Adipocyte (in vitro differentiated cells): ENCODE measurements at regions not wholly inside any gene's neighbourhood (a gene's known extent, or its start where the extent isn't known, plus 50 kb on each side); places are given as distances from the start of the nearest gene placed in this dataset.
A peak's percentile ranks its signal among the peaks of the same experiment; 100 is the strongest.

Source experiments
- DNase-seq: peaks from one replicate; pipeline ENCODE4 v3.0.0-alpha.2; 2015; ENCODE audit warnings: low read depth
- H3K27me3 ChIP-seq: replicated peaks from 2 replicates; pipeline ENCODE4 v1.7.0; 2013; ENCODE audit warnings: mild to moderate bottlenecking, low read length, moderate library complexity; ENCODE audit not compliant: control insufficient read depth, insufficient read depth
- H3K36me3 ChIP-seq: 2 replicates; pipeline ENCODE4 v1.7.0; 2013; ENCODE audit warnings: low read length, mild to moderate bottlenecking, moderate library complexity; ENCODE audit not compliant: control insufficient read depth, insufficient read depth, severe bottlenecking
- H3K4me1 ChIP-seq: 2 replicates; pipeline ENCODE4 v1.7.0; 2013; ENCODE audit warnings: mild to moderate bottlenecking, low read length, moderate library complexity; ENCODE audit not compliant: control insufficient read depth, insufficient read depth
- H3K4me3 ChIP-seq: 2 replicates; pipeline ENCODE4 v1.7.0; 2013; ENCODE audit warnings: mild to moderate bottlenecking, low read length, moderate library complexity
- H3K9ac ChIP-seq: 2 replicates; pipeline ENCODE4 v1.7.0; 2013; ENCODE audit warnings: mild to moderate bottlenecking, low read length, moderate library complexity
- H3K9me3 ChIP-seq: 2 replicates; pipeline ENCODE4 v1.7.0; 2013; ENCODE audit warnings: mild to moderate bottlenecking, low read length, moderate library complexity; ENCODE audit not compliant: control insufficient read depth

GRCh38 chr3:189096092-189096491 lies 75.7 kb upstream of the TPRG1 start:
- no peaks in the 10 kb centered on the region for H3K9me3 ChIP-seq
- no peak overlapping the region for H3K4me3 ChIP-seq
- H3K9ac ChIP-seq, result no peak overlapping the region
- no peaks in the 10 kb centered on the region for H3K27me3 ChIP-seq
- no peak for DNase-seq
- peaks cover 36% of the 10 kb centered on the region for H3K4me1 ChIP-seq
- H3K36me3 ChIP-seq, result no peaks in the 10 kb centered on the region

GRCh38 chr3:189099031-189099471 lies 72.7 kb upstream of the TPRG1 start:
- Histone ChIP-seq H3K4me1 (peaks cover 59% of the 10 kb centered on the region), H3K36me3 (peaks cover under 1% of the 10 kb centered on the region), H3K9me3 (no peaks in the 10 kb centered on the region), H3K27me3 (no peaks in the 10 kb centered on the region), H3K9ac (peak overlapping the region; percentile 90), H3K4me3 (peak overlapping the region; percentile 72)
- no peak for DNase-seq

- peaks cover 4% of the 10 kb centered on the region for H3K36me3 ChIP-seq
- H3K4me1 ChIP-seq, result peaks cover 61% of the 10 kb centered on the region
- H3K9me3 ChIP-seq, result no peaks in the 10 kb centered on the region
- peak overlapping the region; percentile 69 for H3K4me3 ChIP-seq
- no peaks in the 10 kb centered on the region for H3K27me3 ChIP-seq
- DNase-seq, result no peak
- peak overlapping the region; percentile 90 for H3K9ac ChIP-seq
Measured at GRCh38 chr3:189099505-189100290, 72.1 kb upstream of the TPRG1 start.

GRCh38 chr3:189100866-189101265 lies 70.9 kb upstream of the TPRG1 start:
- DNase-seq, result no peak
- Histone ChIP-seq H3K4me3 (peak overlapping the region; percentile 69), H3K36me3 (peaks cover 4% of the 10 kb centered on the region), H3K27me3 (no peaks in the 10 kb centered on the region), H3K9ac (peak overlapping the region; percentile 90), H3K4me1 (peaks cover 61% of the 10 kb centered on the region), H3K9me3 (no peaks in the 10 kb centered on the region)

- Histone ChIP-seq H3K4me3 (peak overlapping the region; percentile 69), H3K9me3 (no peaks in the 10 kb centered on the region), H3K36me3 (peaks cover 4% of the 10 kb centered on the region), H3K27me3 (no peaks in the 10 kb centered on the region), H3K4me1 (peaks cover 61% of the 10 kb centered on the region), H3K9ac (no peak overlapping the region)
- DNase-seq, result no peak
Measured at GRCh38 chr3:189101594-189101993, 70.2 kb upstream of the TPRG1 start.

GRCh38 chr3:189103208-189103607 lies 68.6 kb upstream of the TPRG1 start:
- no peaks in the 10 kb centered on the region for H3K9me3 ChIP-seq
- H3K9ac ChIP-seq, result no peak overlapping the region
- peaks cover 4% of the 10 kb centered on the region for H3K36me3 ChIP-seq
- no peaks in the 10 kb centered on the region for H3K27me3 ChIP-seq
- DNase-seq, result peak; percentile 22
- no peak overlapping the region for H3K4me3 ChIP-seq
- H3K4me1 ChIP-seq, result peaks cover 56% of the 10 kb centered on the region

- H3K9me3 ChIP-seq, result peaks cover 3% of the 10 kb centered on the region
- peak overlapping the region; percentile 39 for H3K9ac ChIP-seq
- no peaks in the 10 kb centered on the region for H3K27me3 ChIP-seq
- no peak overlapping the region for H3K4me3 ChIP-seq
- H3K36me3 ChIP-seq, result peaks cover 4% of the 10 kb centered on the region
- DNase-seq, result peak; percentile 31
- peaks cover 17% of the 10 kb centered on the region for H3K4me1 ChIP-seq
Measured at GRCh38 chr3:189108067-189108466, 63.7 kb upstream of the TPRG1 start.

- Histone ChIP-seq H3K4me1 (peaks cover 11% of the 10 kb centered on the region), H3K4me3 (no peak overlapping the region), H3K9ac (no peak overlapping the region), H3K27me3 (no peaks in the 10 kb centered on the region), H3K36me3 (peaks cover 4% of the 10 kb centered on the region), H3K9me3 (peaks cover 3% of the 10 kb centered on the region)
- DNase-seq, result no peak
Measured at GRCh38 chr3:189108735-189109134, 63.0 kb upstream of the TPRG1 start.

GRCh38 chr3:189109145-189109544 lies 62.6 kb upstream of the TPRG1 start:
- Histone ChIP-seq H3K27me3 (no peaks in the 10 kb centered on the region), H3K9ac (no peak overlapping the region), H3K4me1 (peaks cover 6% of the 10 kb centered on the region), H3K9me3 (peaks cover 3% of the 10 kb centered on the region), H3K4me3 (no peak overlapping the region), H3K36me3 (peaks cover 2% of the 10 kb centered on the region)
- no peak for DNase-seq

GRCh38 chr3:189117087-189117486 lies 54.7 kb upstream of the TPRG1 start:
- no peaks in the 10 kb centered on the region for H3K36me3 ChIP-seq

GRCh38 chr3:189118896-189119295 lies 52.9 kb upstream of the TPRG1 start:
- H3K27me3 ChIP-seq, result no peaks in the 10 kb centered on the region
- DNase-seq, result no peak
- H3K36me3 ChIP-seq, result no peaks in the 10 kb centered on the region
- H3K9ac ChIP-seq, result no peak overlapping the region
- peaks cover 5% of the 10 kb centered on the region for H3K9me3 ChIP-seq
- peaks cover 44% of the 10 kb centered on the region for H3K4me1 ChIP-seq
- H3K4me3 ChIP-seq, result no peak overlapping the region

More at GRCh38 chr3:189117087-189117486, 54.7 kb upstream of the TPRG1 start:
- H3K4me1 ChIP-seq, result peaks cover 28% of the 10 kb centered on the region
- no peak for DNase-seq
- no peak overlapping the region for H3K4me3 ChIP-seq
- H3K9ac ChIP-seq, result no peak overlapping the region
- H3K27me3 ChIP-seq, result no peaks in the 10 kb centered on the region
- H3K9me3 ChIP-seq, result peaks cover 5% of the 10 kb centered on the region
